ENCODE measurements at regions not wholly inside any gene's neighbourhood (a gene's known extent, or its start where the extent isn't known, plus 50 kb on each side); places are given as distances from the start of the nearest gene placed in this dataset.

DNA sequence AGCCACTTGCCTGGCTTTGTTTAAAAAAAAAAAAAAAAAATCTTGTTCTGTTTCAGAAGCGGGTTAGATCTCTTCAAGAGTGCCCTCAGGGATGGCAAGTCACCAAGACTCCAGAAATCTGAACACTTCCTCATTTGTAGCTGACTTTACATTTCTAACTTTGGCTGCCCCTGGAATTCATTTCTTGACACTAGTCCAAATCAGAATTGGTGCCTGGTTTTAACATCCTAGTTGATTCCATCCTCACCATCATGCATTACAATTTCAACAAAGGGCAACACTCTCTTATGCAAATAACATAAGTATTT is 295.5 kb downstream of the RMST start:
- no peak for DNase-seq (ENCODE audit: low read depth in 1 of 2, low spot score in 1 of 2)
- Histone ChIP-seq H3K27ac (replicated peaks) (no peak overlapping the region), H3K4me3 (replicated peaks; ENCODE audit: insufficient read depth, low read length) (no peak overlapping the region), H3K27me3 (ENCODE audit: insufficient read depth, poor library complexity, severe bottlenecking) (peaks cover 2% of the 10 kb centered on the region)
- TF ChIP-seq SPI1 (IDR thresholded peaks at IDR 0.05; ENCODE audit: borderline replicate concordance, low read depth) (peak; percentile 61; the same call in 1 of the 2 replicates), POLR2AphosphoS5 (IDR thresholded peaks at IDR 0.05; ENCODE audit: low read depth) (no peak)

- TF ChIP-seq GABPA (IDR thresholded peaks at IDR 0.05; ENCODE audit: low read depth) (no peak), SPI1 (IDR thresholded peaks at IDR 0.05; ENCODE audit: borderline replicate concordance, low read depth) (no peak)
- TF ChIP-seq, protein P1, sequence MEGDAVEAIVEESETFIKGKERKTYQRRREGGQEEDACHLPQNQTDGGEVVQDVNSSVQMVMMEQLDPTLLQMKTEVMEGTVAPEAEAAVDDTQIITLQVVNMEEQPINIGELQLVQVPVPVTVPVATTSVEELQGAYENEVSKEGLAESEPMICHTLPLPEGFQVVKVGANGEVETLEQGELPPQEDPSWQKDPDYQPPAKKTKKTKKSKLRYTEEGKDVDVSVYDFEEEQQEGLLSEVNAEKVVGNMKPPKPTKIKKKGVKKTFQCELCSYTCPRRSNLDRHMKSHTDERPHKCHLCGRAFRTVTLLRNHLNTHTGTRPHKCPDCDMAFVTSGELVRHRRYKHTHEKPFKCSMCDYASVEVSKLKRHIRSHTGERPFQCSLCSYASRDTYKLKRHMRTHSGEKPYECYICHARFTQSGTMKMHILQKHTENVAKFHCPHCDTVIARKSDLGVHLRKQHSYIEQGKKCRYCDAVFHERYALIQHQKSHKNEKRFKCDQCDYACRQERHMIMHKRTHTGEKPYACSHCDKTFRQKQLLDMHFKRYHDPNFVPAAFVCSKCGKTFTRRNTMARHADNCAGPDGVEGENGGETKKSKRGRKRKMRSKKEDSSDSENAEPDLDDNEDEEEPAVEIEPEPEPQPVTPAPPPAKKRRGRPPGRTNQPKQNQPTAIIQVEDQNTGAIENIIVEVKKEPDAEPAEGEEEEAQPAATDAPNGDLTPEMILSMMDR (IDR thresholded peaks at IDR 0.05; ENCODE audit: insufficient read depth, low read length), result no peak
- Histone ChIP-seq H3K27me3 (ENCODE audit: insufficient read depth, poor library complexity, severe bottlenecking) (peaks cover 2% of the 10 kb centered on the region), H3K4me3 (replicated peaks; ENCODE audit: insufficient read depth, low read length) (no peak overlapping the region), H3K27ac (replicated peaks) (no peak overlapping the region)
- DNase-seq (ENCODE audit: low read depth in 1 of 2, low spot score in 1 of 2), result no peak
Measured at GRCh38 chr12:97758586-97758985, 296.0 kb downstream of the RMST start.

GRCh38 chr12:97760601-97761000 is 298.0 kb downstream of the RMST start:
- DNase-seq (ENCODE audit: low read depth in 1 of 2, low spot score in 1 of 2), result no peak

GRCh38 chr12:97763113-97763512 is 300.5 kb downstream of the RMST start:
- no peak for DNase-seq (ENCODE audit: low read depth in 1 of 2, low spot score in 1 of 2)
- no peak for TF ChIP-seq GABPA (IDR thresholded peaks at IDR 0.05; ENCODE audit: low read depth)
- TF ChIP-seq, protein P1 (IDR thresholded peaks at IDR 0.05; ENCODE audit: insufficient read depth, low read length), result no peak
- no peak for TF ChIP-seq REST (IDR thresholded peaks at IDR 0.05; ENCODE audit: insufficient replicate concordance, low read depth)
- no peak for TF ChIP-seq SPI1 (IDR thresholded peaks at IDR 0.05; ENCODE audit: borderline replicate concordance, low read depth)
- no peak for TF ChIP-seq POLR2AphosphoS5 (IDR thresholded peaks at IDR 0.05; ENCODE audit: low read depth)
- no peak overlapping the region for H3K4me3 ChIP-seq (replicated peaks; ENCODE audit: insufficient read depth, low read length)
- no peak overlapping the region for H3K27ac ChIP-seq (replicated peaks)
- H3K27me3 ChIP-seq (ENCODE audit: insufficient read depth, poor library complexity, severe bottlenecking), result no peaks in the 10 kb centered on the region

More at GRCh38 chr12:97760601-97761000, 298.0 kb downstream of the RMST start:
- Histone ChIP-seq H3K27me3 (ENCODE audit: insufficient read depth, poor library complexity, severe bottlenecking) (peaks cover 2% of the 10 kb centered on the region), H3K4me3 (replicated peaks; ENCODE audit: insufficient read depth, low read length) (no peak overlapping the region), H3K27ac (replicated peaks) (no peak overlapping the region)
- TF ChIP-seq GABPA (IDR thresholded peaks at IDR 0.05; ENCODE audit: low read depth), result no peak
- TF ChIP-seq SPI1 (IDR thresholded peaks at IDR 0.05; ENCODE audit: borderline replicate concordance, low read depth), result no peak
- TF ChIP-seq, protein P1 (IDR thresholded peaks at IDR 0.05; ENCODE audit: insufficient read depth, low read length), result no peak
- no peak for TF ChIP-seq POLR2AphosphoS5 (IDR thresholded peaks at IDR 0.05; ENCODE audit: low read depth)
- no peak for TF ChIP-seq REST (IDR thresholded peaks at IDR 0.05; ENCODE audit: insufficient replicate concordance, low read depth)

Measured in HL-60 (cell line).